HUES64 (cell line): ENCODE measurements at regions not wholly inside any gene's neighbourhood (a gene's known extent, or its start where the extent isn't known, plus 50 kb on each side); places are given as distances from the start of the nearest gene placed in this dataset.
"Not testable (repeated sequence)": the region's sequence is repeated elsewhere in the genome, so short reads cannot be mapped to it uniquely, and the experiment has no call there.

Experiments
- H3K27ac ChIP-seq: 2 replicates; pipeline ENCODE4 v1.7.0; 2013; ENCODE audit warnings: low read depth, low read length, inconsistent platforms
- H3K27me3 ChIP-seq: 2 replicates; pipeline ENCODE4 v1.6.1; 2013; ENCODE audit warnings: mild to moderate bottlenecking, low read length; ENCODE audit not compliant: insufficient read depth
- H3K36me3 ChIP-seq: 2 replicates; pipeline ENCODE4 v1.6.1; 2013; ENCODE audit warnings: mild to moderate bottlenecking, low read length; ENCODE audit not compliant: insufficient read depth
- H3K4me1 ChIP-seq: 2 replicates; pipeline ENCODE4 v1.6.1; 2013; ENCODE audit warnings: mild to moderate bottlenecking, low read length, moderate library complexity; ENCODE audit not compliant: insufficient read depth
- H3K4me3 ChIP-seq: 2 replicates; pipeline ENCODE4 v1.5.1; 2013; ENCODE audit warnings: mild to moderate bottlenecking, low read length, moderate library complexity
- H3K9ac ChIP-seq: 2 replicates; pipeline ENCODE4 v1.6.1; 2013; ENCODE audit warnings: mild to moderate bottlenecking, low read depth, low read length
- H3K9me3 ChIP-seq: 2 replicates; pipeline ENCODE4 v1.6.1; 2013; ENCODE audit warnings: low read depth, low read length; ENCODE audit not compliant: insufficient read depth
- WGBS: fragments of 150-250, 120-280 bp; methylation state at CpG from one replicate; pipeline ENCODE4 v1.1.7; 2013; ENCODE audit warnings: missing lambda C conversion rate; 5-methylcytosine and 5-hydroxymethylcytosine counted together

GRCh38 chr22:25281675-25282345 lies 62.4 kb downstream of the CRYBB2 start:
- Histone ChIP-seq H3K9ac (no peak overlapping the region), H3K36me3 (no peaks in the 10 kb centered on the region), H3K9me3 (no peaks in the 10 kb centered on the region), H3K27ac (no peak overlapping the region), H3K27me3 (peaks cover 60% of the 10 kb centered on the region), H3K4me1 (no peaks in the 10 kb centered on the region), H3K4me3 (peak overlapping the region; percentile 74)
- WGBS = 8% methylated on average over 26 of the region's 26 CpGs

DNA sequence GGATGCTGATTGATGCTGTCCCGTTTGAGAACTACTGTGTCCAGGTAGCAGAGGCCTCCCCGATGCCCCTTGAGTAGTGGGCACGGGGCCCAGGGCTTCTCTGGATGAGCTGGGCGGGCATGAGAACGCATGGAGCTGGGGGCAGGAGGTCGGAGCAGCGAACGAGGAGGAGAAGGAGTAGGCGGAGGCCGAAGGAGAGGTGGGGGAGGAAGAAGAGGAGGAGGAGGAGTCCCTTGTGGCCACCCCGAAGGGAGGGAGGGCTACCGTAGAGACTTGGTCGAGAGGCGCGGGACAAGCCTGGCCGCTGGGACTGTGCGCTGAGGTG lies 62.9 kb downstream of the CRYBB2 start:
- under 1% methylated on average over 17 of the region's 17 CpGs for WGBS
- H3K4me3 ChIP-seq = peak overlapping the region; percentile 74
- H3K9ac ChIP-seq = no peak overlapping the region
- H3K27me3 ChIP-seq = peaks cover 60% of the 10 kb centered on the region
- no peaks in the 10 kb centered on the region for H3K4me1 ChIP-seq
- H3K9me3 ChIP-seq = no peaks in the 10 kb centered on the region
- H3K27ac ChIP-seq = no peak overlapping the region
- H3K36me3 ChIP-seq = no peaks in the 10 kb centered on the region

GRCh38 chr22:25282671-25283561 lies 63.5 kb downstream of the CRYBB2 start:
- WGBS = under 1% methylated on average over 91 of the region's 91 CpGs
- H3K36me3 ChIP-seq = no peaks in the 10 kb centered on the region
- no peaks in the 10 kb centered on the region for H3K4me1 ChIP-seq
- H3K27ac ChIP-seq = no peak overlapping the region
- peak overlapping the region; percentile 74 for H3K4me3 ChIP-seq
- peaks cover 60% of the 10 kb centered on the region for H3K27me3 ChIP-seq
- H3K9me3 ChIP-seq = no peaks in the 10 kb centered on the region
- H3K9ac ChIP-seq = no peak overlapping the region

DNA sequence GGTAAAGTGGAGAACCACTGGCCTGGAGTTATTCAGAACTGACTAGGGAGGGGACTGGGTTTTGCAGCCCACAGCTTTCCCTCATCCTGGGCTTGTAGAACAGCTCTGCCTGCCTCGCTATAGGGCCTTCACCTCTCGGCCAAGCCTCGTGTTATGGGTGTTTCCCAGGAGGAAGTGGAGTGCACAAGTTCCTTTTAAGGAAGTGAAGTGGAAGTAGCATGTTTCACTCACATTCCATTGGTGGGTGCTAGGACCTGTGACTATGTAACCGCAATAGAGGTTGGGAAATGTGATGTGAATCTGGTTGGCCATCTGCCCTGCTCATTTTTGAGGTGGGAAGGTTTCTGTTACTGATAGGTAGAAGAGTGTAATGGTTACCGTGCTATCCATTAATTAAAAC lies 69.0 kb downstream of the CRYBB2 start:
- not testable (repeated sequence) for H3K4me3 ChIP-seq, H3K36me3 ChIP-seq, H3K4me1 ChIP-seq, H3K27ac ChIP-seq, H3K9ac ChIP-seq, H3K9me3 ChIP-seq
- WGBS = 81% methylated on average over 4 of the region's 5 CpGs
- H3K27me3 ChIP-seq = peaks cover 19% of the 10 kb centered on the region

DNA sequence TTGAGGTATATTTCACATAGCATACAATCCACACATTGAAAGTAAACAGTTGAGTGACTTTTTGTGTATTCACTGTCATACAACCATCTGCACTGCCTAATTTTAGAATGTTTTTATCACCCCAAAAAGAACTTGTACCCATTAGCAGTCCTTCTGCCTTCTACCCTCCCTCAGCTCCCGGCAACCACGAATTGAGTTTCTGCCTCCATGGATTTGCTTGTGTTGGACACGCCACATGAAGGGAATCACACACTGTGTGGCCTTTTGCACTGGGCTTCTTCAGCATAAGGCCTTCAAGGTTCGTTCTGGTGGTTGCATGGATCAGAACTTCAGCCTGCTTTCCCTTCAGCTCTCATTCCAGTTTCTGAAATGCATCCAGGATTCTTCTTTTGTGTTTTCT lies 82.5 kb downstream of the CRYBB2 start:
- H3K4me1 ChIP-seq, H3K27ac ChIP-seq, H3K9ac ChIP-seq, H3K27me3 ChIP-seq, H3K4me3 ChIP-seq, H3K9me3 ChIP-seq, H3K36me3 ChIP-seq: not testable (repeated sequence)
- 87% methylated on average over 4 of the region's 4 CpGs for WGBS

DNA sequence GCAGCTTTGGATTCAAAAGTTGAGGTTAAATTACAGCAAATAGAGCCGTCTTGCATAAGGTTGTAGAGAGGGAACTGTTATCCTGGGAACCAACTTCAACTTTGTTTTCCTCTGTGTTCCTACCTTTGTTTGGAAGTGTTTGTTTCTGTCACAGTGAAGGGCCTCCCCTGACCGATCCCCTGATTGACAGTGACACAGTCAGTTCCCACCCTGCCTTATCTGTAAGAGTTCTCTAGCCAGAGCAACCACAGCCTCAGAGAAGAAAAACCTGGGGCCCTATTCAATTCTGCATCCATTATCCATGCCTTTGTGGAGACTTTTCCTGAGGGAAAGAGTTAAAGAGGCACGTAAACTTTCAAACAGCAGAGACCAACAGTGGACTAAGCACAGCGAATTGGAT lies 90.1 kb downstream of the CRYBB2 start:
- H3K4me1 ChIP-seq, H3K27ac ChIP-seq, H3K4me3 ChIP-seq, H3K27me3 ChIP-seq, H3K9ac ChIP-seq, H3K9me3 ChIP-seq, H3K36me3 ChIP-seq: not testable (repeated sequence)
- 63% methylated on average over 1 of the region's 4 CpGs for WGBS

DNA sequence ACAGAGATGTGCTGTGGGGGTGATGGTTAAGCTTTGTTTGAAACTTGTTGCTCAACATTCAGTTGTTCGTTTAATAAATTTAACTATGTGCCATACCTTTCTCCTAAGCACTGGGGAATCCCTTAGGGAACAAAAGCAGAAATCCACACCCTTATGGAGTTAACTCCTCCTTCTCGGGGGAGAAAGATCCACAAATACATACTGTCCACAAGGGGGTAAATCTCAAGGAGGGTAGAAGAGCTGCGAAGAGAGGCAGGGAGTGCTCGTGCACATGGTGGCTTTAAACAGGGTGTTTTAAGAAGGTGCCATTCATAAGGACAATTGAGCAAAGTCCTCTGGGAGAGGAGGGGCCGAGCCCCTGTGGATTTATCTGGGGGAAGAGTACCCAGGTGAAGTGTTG lies 92.5 kb downstream of the CRYBB2 start:
- not testable (repeated sequence) for H3K27me3 ChIP-seq, H3K9ac ChIP-seq, H3K9me3 ChIP-seq, H3K4me1 ChIP-seq, H3K27ac ChIP-seq, H3K36me3 ChIP-seq, H3K4me3 ChIP-seq
- WGBS = 70% methylated on average over 1 of the region's 5 CpGs

GRCh38 chr22:25318081-25318823 lies 98.8 kb downstream of the CRYBB2 start:
- no peak overlapping the region for H3K27ac ChIP-seq
- H3K27me3 ChIP-seq = no peaks in the 10 kb centered on the region
- H3K4me3 ChIP-seq = no peak overlapping the region
- WGBS = 85% methylated on average over 15 of the region's 15 CpGs
- H3K9ac ChIP-seq = no peak overlapping the region
- H3K9me3 ChIP-seq = no peaks in the 10 kb centered on the region
- no peaks in the 10 kb centered on the region for H3K36me3 ChIP-seq
- no peaks in the 10 kb centered on the region for H3K4me1 ChIP-seq

GRCh38 chr22:25327018-25327755 lies 107.7 kb downstream of the CRYBB2 start:
- H3K4me3 ChIP-seq = no peak overlapping the region
- H3K27me3 ChIP-seq = no peaks in the 10 kb centered on the region
- H3K36me3 ChIP-seq = no peaks in the 10 kb centered on the region
- 86% methylated on average over 14 of the region's 17 CpGs for WGBS
- H3K4me1 ChIP-seq = no peaks in the 10 kb centered on the region
- H3K9me3 ChIP-seq = no peaks in the 10 kb centered on the region
- H3K9ac ChIP-seq = no peak overlapping the region
- no peak overlapping the region for H3K27ac ChIP-seq

GRCh38 chr22:25331050-25331449 lies 111.6 kb downstream of the CRYBB2 start:
- Histone ChIP-seq H3K4me3 (no peak overlapping the region), H3K27me3 (no peaks in the 10 kb centered on the region), H3K36me3 (no peaks in the 10 kb centered on the region), H3K27ac (no peak overlapping the region), H3K9ac (no peak overlapping the region), H3K9me3 (no peaks in the 10 kb centered on the region), H3K4me1 (no peaks in the 10 kb centered on the region)
- 89% methylated on average over 3 of the region's 4 CpGs for WGBS

DNA sequence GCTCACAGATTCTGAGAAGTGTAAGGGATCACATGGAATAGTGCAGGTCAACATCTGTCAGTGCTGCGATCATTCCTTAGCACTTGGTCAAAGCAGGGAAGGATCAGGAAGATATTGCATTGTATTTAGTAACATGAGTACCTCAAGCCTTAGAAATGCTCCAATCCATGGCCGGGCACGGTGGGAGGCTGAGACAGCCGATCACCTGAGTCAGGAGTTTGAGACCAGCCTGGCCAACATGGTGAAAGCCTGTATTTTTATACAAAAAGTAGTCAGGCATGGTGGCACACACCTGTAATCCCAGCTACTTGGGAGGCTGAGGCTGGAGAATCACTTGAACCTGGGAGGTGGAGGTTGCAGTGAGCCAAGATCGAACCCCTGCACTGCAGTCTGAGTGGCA lies 112.5 kb downstream of the CRYBB2 start:
- not testable (repeated sequence) for H3K36me3 ChIP-seq, H3K27me3 ChIP-seq, H3K9ac ChIP-seq, H3K9me3 ChIP-seq, H3K27ac ChIP-seq, H3K4me1 ChIP-seq, H3K4me3 ChIP-seq
- 83% methylated on average over 5 of the region's 5 CpGs for WGBS
